Activated CD4-positive, alpha-beta T cell treated with anti-CD3 and anti-CD28 coated beads for 36 hours (primary cell): ENCODE measurements at regions not wholly inside any gene's neighbourhood (a gene's known extent, or its start where the extent isn't known, plus 50 kb on each side); places are given as distances from the start of the nearest gene placed in this dataset.

Experiments used
- ATAC-seq: fragments of 200-7000 bp; cut with Tn5 transposase; one replicate; pipeline ENCODE4 v1.10.0; 2021; ENCODE audit warnings: mild to moderate bottlenecking, moderate library complexity
- CTCF ChIA-PET: fragments of 350-600 bp; sonication (Branson Sonifier 250); formaldehyde crosslinking; loops from one replicate; lab custom pipeline; 2021; ENCODE audit warnings: antibody characterized with exemption; lab: Charles Lee
- POLR2A ChIA-PET: fragments of 350-600 bp; sonication (Branson Sonifier 250); formaldehyde crosslinking; loops from one replicate; lab custom pipeline; 2021; ENCODE audit warnings: antibody characterized with exemption, inconsistent platforms; lab: Charles Lee
- DNase-seq: peaks from one replicate; pipeline ENCODE4 v3.0.0-alpha.2; 2020
- H3K27ac Mint-ChIP-seq: one replicate; pipeline ENCODE4 v1.8.0; 2021; ENCODE audit warnings: mixed read lengths
- H3K27me3 Mint-ChIP-seq: one replicate; pipeline ENCODE4 v1.8.0; 2021; ENCODE audit warnings: mixed read lengths
- H3K36me3 Mint-ChIP-seq: one replicate; pipeline ENCODE4 v1.8.0; 2021; ENCODE audit warnings: low read depth, mixed read lengths
- H3K4me1 Mint-ChIP-seq: one replicate; pipeline ENCODE4 v1.8.0; 2021; ENCODE audit warnings: mixed read lengths
- H3K4me3 Mint-ChIP-seq: one replicate; pipeline ENCODE4 v1.8.0; 2021; ENCODE audit warnings: mild to moderate bottlenecking, moderate library complexity, mixed read lengths
- H3K9me3 Mint-ChIP-seq: one replicate; pipeline ENCODE4 v1.8.0; 2021; ENCODE audit warnings: low read depth, mixed read lengths
- intact Hi-C, 2 experiments: fragments of 100-400 bp; cut with DNase I in 1 of 2; cut with micrococcal nuclease in 1 of 2; formaldehyde crosslinking; loops; one replicate each; pipeline versions ENCODE4 v1.14.2 to v1.15.1; 2022 to 2024; cut with DNase I, micrococcal nuclease

- Mint-ChIP-seq H3K9me3 (no peaks in the 10 kb centered on the region), H3K4me3 (no peak overlapping the region), H3K27me3 (peaks cover 4% of the 10 kb centered on the region), H3K27ac (no peak overlapping the region), H3K4me1 (no peaks in the 10 kb centered on the region), H3K36me3 (no peaks in the 10 kb centered on the region)
- intact Hi-C loops = no loop called here
- ATAC-seq = no peak
- ChIA-PET CTCF (no interaction called here), POLR2A (no interaction called here)
- no peak for DNase-seq
These were observed 622.3 kb upstream of the CADM1 start for GRCh38 chr11:116126562-116126961.

- Mint-ChIP-seq H3K36me3 (no peaks in the 10 kb centered on the region), H3K4me3 (no peak overlapping the region), H3K27me3 (peaks cover 4% of the 10 kb centered on the region), H3K27ac (no peak overlapping the region), H3K4me1 (no peaks in the 10 kb centered on the region), H3K9me3 (no peaks in the 10 kb centered on the region)
- intact Hi-C loops = no loop called here
- DNase-seq = no peak
- POLR2A ChIA-PET = interaction anchor here (0.6 kb wide), 1 partner anchor 300 kb away, joined by 3 read pairs; no protein-coding TSS in a partner anchor
- no peak for ATAC-seq
- CTCF ChIA-PET = no interaction called here
These were observed 620.9 kb upstream of the CADM1 start for GRCh38 chr11:116124922-116125714.

GRCh38 chr11:116123739-116124138 lies 619.5 kb upstream of the CADM1 start:
- no peak overlapping the region for H3K27ac Mint-ChIP-seq
- no peaks in the 10 kb centered on the region for H3K4me1 Mint-ChIP-seq
- H3K27me3 Mint-ChIP-seq = peaks cover 4% of the 10 kb centered on the region
- no peaks in the 10 kb centered on the region for H3K9me3 Mint-ChIP-seq
- ATAC-seq (no peak), DNase-seq (no peak)
- CTCF ChIA-PET = no interaction called here
- no peaks in the 10 kb centered on the region for H3K36me3 Mint-ChIP-seq
- intact Hi-C loops = no loop called here
- H3K4me3 Mint-ChIP-seq = no peak overlapping the region
- POLR2A ChIA-PET = no interaction called here

- POLR2A ChIA-PET = no interaction called here
These were observed 618.7 kb upstream of the CADM1 start for GRCh38 chr11:116122697-116123472.

GRCh38 chr11:116119158-116119557 lies 614.9 kb upstream of the CADM1 start:
- no peak for ATAC-seq
- CTCF ChIA-PET = no interaction called here
- no peak for DNase-seq
- no peaks in the 10 kb centered on the region for H3K27me3 Mint-ChIP-seq
- H3K36me3 Mint-ChIP-seq = no peaks in the 10 kb centered on the region
- POLR2A ChIA-PET = no interaction called here
- no peak overlapping the region for H3K27ac Mint-ChIP-seq
- H3K4me1 Mint-ChIP-seq = no peaks in the 10 kb centered on the region
- intact Hi-C loops = no loop called here
- H3K9me3 Mint-ChIP-seq = peaks cover 3% of the 10 kb centered on the region
- no peak overlapping the region for H3K4me3 Mint-ChIP-seq

More at GRCh38 chr11:116122697-116123472, 618.7 kb upstream of the CADM1 start:
- H3K4me1 Mint-ChIP-seq = no peaks in the 10 kb centered on the region
- CTCF ChIA-PET = no interaction called here
- DNase-seq = no peak
- H3K9me3 Mint-ChIP-seq = no peaks in the 10 kb centered on the region
- H3K27me3 Mint-ChIP-seq = peaks cover 1% of the 10 kb centered on the region
- H3K27ac Mint-ChIP-seq = no peak overlapping the region
- H3K36me3 Mint-ChIP-seq = no peaks in the 10 kb centered on the region
- H3K4me3 Mint-ChIP-seq = no peak overlapping the region
- no peak for ATAC-seq
- intact Hi-C loops = no loop called here

GRCh38 chr11:116118138-116118470 lies 613.9 kb upstream of the CADM1 start:
- DNase-seq (no peak), ATAC-seq (no peak)
- ChIA-PET POLR2A (no interaction called here), CTCF (no interaction called here)
- Mint-ChIP-seq H3K36me3 (no peaks in the 10 kb centered on the region), H3K27me3 (no peaks in the 10 kb centered on the region), H3K9me3 (peaks cover 5% of the 10 kb centered on the region), H3K4me1 (no peaks in the 10 kb centered on the region), H3K4me3 (no peak overlapping the region), H3K27ac (no peak overlapping the region)
- intact Hi-C loops = no loop called here

GRCh38 chr11:116117331-116118137 lies 613.3 kb upstream of the CADM1 start:
- H3K4me3 Mint-ChIP-seq = no peak overlapping the region
- intact Hi-C loops = no loop called here
- H3K36me3 Mint-ChIP-seq = no peaks in the 10 kb centered on the region
- ChIA-PET POLR2A (no interaction called here), CTCF (no interaction called here)
- DNase-seq (no peak), ATAC-seq (no peak)
- H3K27ac Mint-ChIP-seq = no peak overlapping the region
- peaks cover 5% of the 10 kb centered on the region for H3K9me3 Mint-ChIP-seq
- no peaks in the 10 kb centered on the region for H3K4me1 Mint-ChIP-seq
- H3K27me3 Mint-ChIP-seq = no peaks in the 10 kb centered on the region

- DNase-seq = no peak
- no peak for ATAC-seq
- Mint-ChIP-seq H3K4me1 (no peaks in the 10 kb centered on the region), H3K27ac (no peak overlapping the region), H3K27me3 (no peaks in the 10 kb centered on the region), H3K4me3 (no peak overlapping the region), H3K36me3 (no peaks in the 10 kb centered on the region), H3K9me3 (peaks cover 5% of the 10 kb centered on the region)
- intact Hi-C loops = no loop called here
- ChIA-PET POLR2A (no interaction called here), CTCF (no interaction called here)
These were observed 611.6 kb upstream of the CADM1 start for GRCh38 chr11:116115801-116116200.

GRCh38 chr11:116114198-116114651 lies 610.0 kb upstream of the CADM1 start:
- H3K36me3 Mint-ChIP-seq = no peaks in the 10 kb centered on the region
- ATAC-seq (no peak), DNase-seq (no peak)
- peaks cover 5% of the 10 kb centered on the region for H3K9me3 Mint-ChIP-seq
- no peaks in the 10 kb centered on the region for H3K27me3 Mint-ChIP-seq
- ChIA-PET POLR2A (no interaction called here), CTCF (no interaction called here)
- no peak overlapping the region for H3K27ac Mint-ChIP-seq
- H3K4me1 Mint-ChIP-seq = no peaks in the 10 kb centered on the region
- H3K4me3 Mint-ChIP-seq = no peak overlapping the region
- intact Hi-C loops = no loop called here

GRCh38 chr11:116112087-116112935 lies 608.1 kb upstream of the CADM1 start:
- ChIA-PET POLR2A (no interaction called here), CTCF (no interaction called here)
- Mint-ChIP-seq H3K9me3 (peaks cover 3% of the 10 kb centered on the region), H3K27me3 (peaks cover 3% of the 10 kb centered on the region), H3K36me3 (no peaks in the 10 kb centered on the region), H3K4me3 (no peak overlapping the region), H3K4me1 (no peaks in the 10 kb centered on the region), H3K27ac (no peak overlapping the region)
- DNase-seq (no peak), ATAC-seq (no peak)
- intact Hi-C loops = no loop called here

- Mint-ChIP-seq H3K4me1 (no peaks in the 10 kb centered on the region), H3K9me3 (peaks cover 2% of the 10 kb centered on the region), H3K4me3 (no peak overlapping the region), H3K27me3 (peaks cover 3% of the 10 kb centered on the region), H3K36me3 (no peaks in the 10 kb centered on the region), H3K27ac (no peak overlapping the region)
- ChIA-PET POLR2A (no interaction called here), CTCF (interaction anchor here (0.9 to 1.4 kb wide), 3 partner anchors 8 to 22 kb away, joined by 4 to 7 read pairs (median 6); no protein-coding TSS in a partner anchor)
- ATAC-seq = no peak
- no peak for DNase-seq
- intact Hi-C loops = no loop called here
These were observed 607.3 kb upstream of the CADM1 start for GRCh38 chr11:116111546-116111945.
